ENCODE measurements at regions not wholly inside any gene's neighbourhood (a gene's known extent, or its start where the extent isn't known, plus 50 kb on each side); places are given as distances from the start of the nearest gene placed in this dataset.

- TF ChIP-seq, protein P1, sequence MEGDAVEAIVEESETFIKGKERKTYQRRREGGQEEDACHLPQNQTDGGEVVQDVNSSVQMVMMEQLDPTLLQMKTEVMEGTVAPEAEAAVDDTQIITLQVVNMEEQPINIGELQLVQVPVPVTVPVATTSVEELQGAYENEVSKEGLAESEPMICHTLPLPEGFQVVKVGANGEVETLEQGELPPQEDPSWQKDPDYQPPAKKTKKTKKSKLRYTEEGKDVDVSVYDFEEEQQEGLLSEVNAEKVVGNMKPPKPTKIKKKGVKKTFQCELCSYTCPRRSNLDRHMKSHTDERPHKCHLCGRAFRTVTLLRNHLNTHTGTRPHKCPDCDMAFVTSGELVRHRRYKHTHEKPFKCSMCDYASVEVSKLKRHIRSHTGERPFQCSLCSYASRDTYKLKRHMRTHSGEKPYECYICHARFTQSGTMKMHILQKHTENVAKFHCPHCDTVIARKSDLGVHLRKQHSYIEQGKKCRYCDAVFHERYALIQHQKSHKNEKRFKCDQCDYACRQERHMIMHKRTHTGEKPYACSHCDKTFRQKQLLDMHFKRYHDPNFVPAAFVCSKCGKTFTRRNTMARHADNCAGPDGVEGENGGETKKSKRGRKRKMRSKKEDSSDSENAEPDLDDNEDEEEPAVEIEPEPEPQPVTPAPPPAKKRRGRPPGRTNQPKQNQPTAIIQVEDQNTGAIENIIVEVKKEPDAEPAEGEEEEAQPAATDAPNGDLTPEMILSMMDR (IDR thresholded peaks at IDR 0.05; ENCODE audit: insufficient read depth, low read depth, low read length): no peak
- TF ChIP-seq EZH2 (IDR thresholded peaks at IDR 0.05; ENCODE audit: insufficient read depth, low read length): no peak
Observed at GRCh38 chr6:10276660-10277287, 138.1 kb downstream of the TFAP2A start.
